GM12872 (cell line): ENCODE measurements at regions not wholly inside any gene's neighbourhood (a gene's known extent, or its start where the extent isn't known, plus 50 kb on each side); places are given as distances from the start of the nearest gene placed in this dataset.

Source experiments
- CTCF ChIP-seq: IDR thresholded peaks from 3 replicates; pipeline ENCODE4 v1.5.1; 2011; ENCODE audit warnings: low read depth, mild to moderate bottlenecking, low read length, moderate library complexity; ENCODE audit not compliant: insufficient read depth

GRCh38 chr12:132409495-132410295, 80.3 kb upstream of the FBRSL1 start:
- TF ChIP-seq CTCF: no peak

- TF ChIP-seq CTCF: no peak
These were observed 79.5 kb upstream of the GALNT9 start for GRCh38 chr12:132408626-132409494.

GRCh38 chr12:132407992-132408391, 78.6 kb upstream of the GALNT9 start:
- TF ChIP-seq CTCF: no peak

GRCh38 chr12:132407451-132407961, 78.1 kb upstream of the GALNT9 start:
- no peak for TF ChIP-seq CTCF

- no peak for TF ChIP-seq CTCF
These were observed 77.4 kb upstream of the GALNT9 start for GRCh38 chr12:132406493-132407450.

- TF ChIP-seq CTCF: no peak
These were observed 76.4 kb upstream of the GALNT9 start for GRCh38 chr12:132405742-132406251.
